ENCODE measurements at regions not wholly inside any gene's neighbourhood (a gene's known extent, or its start where the extent isn't known, plus 50 kb on each side); places are given as distances from the start of the nearest gene placed in this dataset.

DNA sequence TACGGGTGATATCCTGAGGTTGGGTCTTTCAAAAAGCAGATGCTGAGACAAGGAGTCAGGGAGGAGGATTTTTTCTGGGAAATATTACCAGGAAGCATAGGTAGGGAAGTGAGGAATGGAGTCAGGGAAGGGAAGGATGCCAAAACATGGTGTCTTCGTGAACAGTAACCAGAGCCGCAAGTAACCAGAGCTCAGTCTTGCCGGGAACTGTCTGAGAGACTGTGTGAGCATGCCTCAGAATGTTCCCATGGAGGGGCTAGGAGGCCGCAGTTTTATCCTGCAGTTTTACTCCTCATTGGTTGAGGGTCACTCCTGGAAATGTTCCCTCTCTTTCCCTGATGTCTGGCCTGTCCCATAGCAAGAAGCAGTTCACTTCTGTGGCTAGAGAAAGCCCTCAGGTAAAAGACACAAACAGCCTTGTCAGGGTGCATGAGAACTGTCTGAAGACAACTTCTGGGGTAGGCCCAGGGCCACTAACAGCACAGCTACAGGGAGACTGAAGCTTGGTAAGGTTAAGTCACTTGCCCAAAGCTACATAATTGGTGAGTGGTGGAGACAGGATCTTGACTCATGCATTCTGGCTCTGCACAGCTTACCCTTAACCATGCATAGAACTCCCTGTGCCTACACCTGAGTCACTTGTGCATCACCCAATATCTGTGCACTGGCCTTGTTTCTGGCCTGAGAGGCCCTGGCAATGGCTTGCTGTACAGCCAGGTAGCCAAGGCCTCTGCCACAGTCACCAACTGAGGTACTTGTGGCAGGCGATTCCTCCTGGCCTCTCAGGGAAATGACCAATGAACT lies 76.3 kb upstream of the FRMD4B start:
- ATAC-seq (peak in 1 of 2 donors; percentile 26), DNase-seq (no peak)
- intact Hi-C loops (cut with DNase I): no loop called here

GRCh38 chr3:69460034-69460433 lies 74.1 kb upstream of the FRMD4B start:
- intact Hi-C loops (cut with DNase I): no loop called here
- no peak for ATAC-seq
- no peak for DNase-seq

DNA sequence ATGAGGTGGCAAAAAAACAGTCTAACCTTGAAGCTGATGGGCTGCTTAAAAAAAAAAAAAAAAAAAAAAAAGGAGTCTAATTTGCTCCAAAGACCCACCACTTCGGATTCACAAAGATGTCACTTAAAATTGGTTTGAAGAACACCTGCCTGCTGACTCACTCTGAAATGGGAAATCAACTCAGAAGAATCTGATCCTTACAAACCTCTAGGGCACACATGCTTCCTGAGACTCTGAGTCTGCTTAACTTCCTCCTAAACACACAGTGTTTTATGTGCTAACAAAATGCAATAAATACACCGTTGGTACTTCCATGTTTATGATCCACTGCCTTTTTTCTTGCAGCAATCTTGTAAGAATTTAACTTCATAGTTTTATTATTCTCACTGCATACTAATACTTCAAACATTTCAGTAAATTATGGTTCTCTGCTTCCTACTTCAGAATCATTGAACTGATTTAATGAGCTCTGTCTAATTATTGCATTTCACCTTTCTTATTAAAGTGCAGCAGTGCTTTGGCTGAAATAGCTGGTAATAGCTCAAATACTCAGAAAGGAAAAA lies 73.0 kb upstream of the FRMD4B start:
- intact Hi-C loops (cut with DNase I): no loop called here
- DNase-seq: no peak
- no peak for ATAC-seq

DNA sequence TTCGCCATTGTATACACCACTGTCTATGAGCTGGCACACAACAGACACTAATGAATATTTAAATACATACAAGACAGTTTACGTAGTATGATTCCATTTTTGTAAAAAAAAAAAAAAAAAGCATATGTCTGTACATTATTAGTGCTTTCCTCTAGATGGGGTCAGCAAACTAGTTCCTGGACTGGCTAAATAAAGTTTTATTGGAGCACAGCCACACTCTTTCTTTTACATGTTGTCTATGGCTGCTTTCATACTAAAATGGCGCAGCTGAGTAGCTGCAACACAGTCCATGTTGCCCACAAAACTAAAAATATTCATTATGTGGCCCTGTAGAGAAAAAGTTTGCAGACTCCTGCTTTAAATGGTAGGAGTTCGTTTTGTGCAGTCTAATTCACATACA lies 70.7 kb upstream of the FRMD4B start:
- intact Hi-C loops (cut with DNase I): no loop called here

DNA sequence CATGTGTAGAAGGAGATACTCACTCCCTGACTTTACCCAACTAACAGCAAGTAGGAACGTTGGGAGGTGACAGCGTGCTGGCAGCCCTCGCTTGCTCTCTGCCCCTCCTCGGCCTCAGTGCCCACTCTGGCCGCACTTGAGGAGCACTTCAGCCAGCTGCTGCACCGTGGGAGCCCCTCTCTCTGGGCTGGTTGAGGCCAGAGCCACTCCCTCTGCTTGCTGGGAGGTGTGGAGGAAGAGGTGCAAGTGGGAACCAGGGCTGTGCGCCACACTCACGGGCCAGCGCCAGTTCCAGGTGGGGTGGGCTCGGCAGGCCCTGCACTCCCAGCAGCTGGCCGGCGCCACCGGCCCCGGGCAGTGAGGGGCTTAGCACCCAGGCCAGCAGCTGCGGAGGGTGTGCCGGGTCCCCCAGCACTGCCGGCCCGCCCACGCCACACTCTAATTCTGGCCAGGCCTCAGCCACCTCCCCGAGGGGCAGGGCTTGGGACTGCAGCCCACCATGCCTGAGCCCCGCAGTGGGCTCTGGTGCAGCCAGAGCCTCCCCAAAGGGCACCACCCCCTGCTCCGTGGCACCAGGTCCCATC lies 68.4 kb upstream of the FRMD4B start:
- DNase-seq (no peak), ATAC-seq (peak in 1 of 2 donors; percentile 18)

More for the DNA sequence above, 70.7 kb upstream of the FRMD4B start:
- DNase-seq (no peak), ATAC-seq (no peak)

DNA sequence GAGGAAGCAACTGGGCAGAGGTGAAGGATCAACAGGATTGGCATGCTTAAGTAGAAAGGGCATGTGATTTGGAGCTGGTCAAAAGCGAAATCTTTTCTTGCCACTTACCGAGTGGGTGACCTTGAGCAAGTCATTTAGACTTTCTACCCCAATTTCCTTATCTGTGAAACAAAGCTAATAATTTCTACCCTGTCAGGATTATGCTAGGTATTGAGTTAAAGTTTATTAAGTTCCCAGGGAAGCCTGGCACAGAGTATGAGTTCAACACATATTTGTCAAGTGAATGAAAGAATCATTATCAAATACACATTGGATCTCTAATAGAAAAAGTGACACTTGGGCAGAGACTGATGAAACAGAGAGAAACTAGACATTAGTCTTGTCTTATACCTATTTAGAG lies 66.4 kb upstream of the FRMD4B start:
- DNase-seq: no peak
- no peak for ATAC-seq
- intact Hi-C loops (cut with DNase I): loop anchor here in 1 of 2 donors (5.0 kb wide), 1 partner anchor 40 kb away; no protein-coding TSS in a partner anchor

More for the DNA sequence above, 68.4 kb upstream of the FRMD4B start:
- intact Hi-C loops (cut with DNase I): loop anchor here in 1 of 2 donors (5.0 kb wide), 1 partner anchor 38 kb away; no protein-coding TSS in a partner anchor

GRCh38 chr3:69451594-69451993 lies 65.7 kb upstream of the FRMD4B start:
- ATAC-seq: peak; percentile 19 to 39
- DNase-seq: no peak
- intact Hi-C loops (cut with DNase I): loop anchor here in 1 of 2 donors (5.0 kb wide), 1 partner anchor 41 kb away; no protein-coding TSS in a partner anchor

DNA sequence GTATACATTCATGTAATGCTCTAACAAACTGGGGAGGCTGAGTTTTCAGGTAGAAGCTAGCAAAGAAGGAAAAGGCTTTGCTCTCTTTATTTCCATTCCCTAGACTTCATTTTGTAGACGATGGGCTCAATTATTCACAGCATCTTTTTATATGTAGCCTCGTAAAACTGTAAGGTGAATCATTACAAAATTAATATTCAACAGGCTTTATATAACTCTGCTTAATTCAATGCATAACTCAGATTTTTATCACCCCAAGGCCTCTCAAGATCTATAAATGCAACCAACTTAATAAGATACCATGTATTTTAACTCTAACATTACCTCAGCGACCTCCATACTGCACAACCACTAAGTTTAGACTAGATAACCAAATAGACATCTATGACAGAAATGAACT lies 63.0 kb upstream of the FRMD4B start:
- DNase-seq: no peak
- intact Hi-C loops (cut with DNase I): no loop called here
- ATAC-seq: no peak

DNA sequence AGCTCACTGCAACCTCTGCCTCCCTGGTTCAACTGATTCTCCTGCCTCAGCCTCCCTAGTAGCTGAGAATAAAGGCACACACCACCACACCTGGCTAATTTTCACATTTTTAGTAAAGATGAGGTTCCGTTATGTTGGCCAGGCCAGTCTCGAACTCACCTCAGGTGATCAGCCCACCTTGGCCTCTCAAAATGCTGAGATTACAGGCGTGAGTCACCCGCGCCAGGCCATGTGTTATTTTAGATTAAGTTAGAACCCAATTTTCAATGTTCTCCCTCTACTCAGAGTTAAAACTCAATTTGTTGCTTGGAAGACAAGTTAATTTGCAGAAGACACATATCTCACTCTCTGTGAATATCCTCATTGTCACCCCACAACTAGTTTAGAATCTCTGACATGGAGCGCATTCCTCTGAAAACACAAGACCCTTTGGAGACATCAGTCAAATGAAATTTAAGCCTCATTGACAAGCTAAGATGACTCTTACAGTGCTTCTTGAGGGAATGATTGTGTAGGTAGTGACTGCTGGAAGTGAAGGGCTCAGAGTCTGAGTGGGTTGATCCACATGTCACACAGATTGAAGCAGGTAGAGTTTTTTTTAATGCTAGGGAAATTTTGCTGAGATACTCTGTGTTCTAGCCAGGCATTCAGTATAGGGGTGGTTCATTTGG lies 60.6 kb upstream of the FRMD4B start:
- DNase-seq (no peak), ATAC-seq (no peak)
- intact Hi-C loops (cut with DNase I): no loop called here

GRCh38 chr3:69445498-69445897 lies 59.6 kb upstream of the FRMD4B start:
- ATAC-seq: peak; percentile 20 to 35
- intact Hi-C loops (cut with DNase I): no loop called here
- DNase-seq: no peak

GRCh38 chr3:69445024-69445423 lies 59.1 kb upstream of the FRMD4B start:
- intact Hi-C loops (cut with DNase I): no loop called here
- ATAC-seq: peak; percentile 57 to 80
- peak; percentile 40 for DNase-seq

GRCh38 chr3:69443457-69443920 lies 57.6 kb upstream of the FRMD4B start:
- DNase-seq (no peak), ATAC-seq (no peak)
- intact Hi-C loops (cut with DNase I): loop anchor here in 1 of 2 donors (5.0 kb wide), 2 partner anchors 94 to 224 kb away; no protein-coding TSS in a partner anchor

DNA sequence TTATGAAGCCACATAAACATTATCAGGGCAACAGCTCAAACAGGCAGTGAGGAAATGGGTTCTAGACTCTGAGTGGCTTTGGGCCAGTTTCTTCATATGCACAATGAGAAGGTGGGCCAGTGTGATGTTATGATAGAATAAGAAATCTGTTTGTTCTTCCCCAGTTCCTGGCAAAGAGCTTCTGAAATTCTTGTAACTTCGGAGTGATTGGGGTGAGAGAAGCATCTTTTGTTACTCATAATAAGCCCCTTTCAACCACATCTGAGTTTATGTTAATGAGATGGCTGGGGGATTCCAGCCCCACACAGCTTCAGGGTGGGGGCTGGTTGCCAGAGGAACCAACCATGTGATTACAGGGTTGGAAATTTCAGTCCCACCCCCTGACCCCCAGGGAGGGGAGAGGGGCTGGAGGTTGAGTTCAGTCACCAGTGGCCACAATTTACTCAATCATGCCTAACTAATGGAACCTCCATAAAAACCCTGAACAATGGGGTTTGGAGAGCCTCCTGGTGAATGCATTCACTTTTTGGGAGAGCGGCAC lies 57.0 kb upstream of the FRMD4B start:
- DNase-seq: no peak
- no peak for ATAC-seq
- intact Hi-C loops (cut with DNase I): loop anchor here in 1 of 2 donors (5.0 kb wide), 2 partner anchors 94 to 224 kb away; no protein-coding TSS in a partner anchor

- no peak for ATAC-seq
- DNase-seq: no peak
- intact Hi-C loops (cut with DNase I): loop anchor here in 1 of 2 donors (5.0 kb wide), 2 partner anchors 96 to 226 kb away; no protein-coding TSS in a partner anchor
Measured at GRCh38 chr3:69441732-69442131, 55.8 kb upstream of the FRMD4B start.

DNA sequence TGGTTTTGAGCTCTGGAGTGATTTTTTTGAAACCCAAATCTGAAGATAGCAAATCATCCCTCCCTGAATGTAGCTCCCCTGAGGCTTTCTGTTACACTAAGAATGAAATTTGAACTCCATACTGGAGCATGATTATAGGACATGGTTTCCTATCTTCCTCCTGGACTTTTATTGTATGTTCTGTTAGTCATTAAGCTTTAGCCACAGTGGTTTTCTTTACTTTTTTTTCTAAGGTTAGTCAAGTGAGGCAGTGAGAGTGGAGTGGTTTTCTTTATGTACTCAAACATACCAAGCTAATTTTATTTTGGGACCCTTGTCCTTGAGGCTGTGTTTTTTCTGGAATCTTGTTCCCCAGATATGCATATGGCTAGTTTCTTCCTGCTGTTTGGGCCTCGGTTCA lies 55.2 kb upstream of the FRMD4B start:
- DNase-seq (no peak), ATAC-seq (no peak)
- intact Hi-C loops (cut with DNase I): loop anchor here in 1 of 2 donors (5.0 kb wide), 2 partner anchors 96 to 226 kb away; no protein-coding TSS in a partner anchor

DNA sequence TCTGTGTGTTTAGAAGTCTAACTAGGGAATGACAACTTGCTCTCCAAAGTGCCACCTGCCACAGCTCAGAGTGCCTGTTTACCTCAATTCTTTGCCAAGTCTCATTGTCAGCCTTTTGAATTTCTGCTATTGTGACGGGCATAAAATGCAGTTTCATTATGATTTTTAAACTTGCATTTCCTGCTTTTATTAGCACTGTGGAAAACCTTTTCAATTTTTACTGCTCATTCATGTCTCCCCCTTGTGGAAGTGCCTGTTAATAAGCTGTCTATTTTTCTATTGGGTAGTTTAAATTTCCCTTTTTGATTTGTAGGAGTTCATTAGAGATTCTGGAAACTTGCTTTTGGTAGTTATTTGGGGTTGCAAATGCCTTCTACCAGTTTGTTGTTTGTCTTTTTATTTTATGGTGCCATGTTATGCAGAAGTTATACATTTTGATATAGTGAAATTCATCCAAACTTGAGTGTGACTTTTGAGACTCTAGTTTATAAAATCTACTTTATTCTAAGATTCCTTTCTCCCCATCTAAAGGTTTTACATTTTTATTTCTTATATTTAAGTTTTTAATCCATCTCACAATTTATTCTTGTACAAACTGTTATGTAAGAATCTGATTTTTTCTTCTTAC lies 53.9 kb upstream of the FRMD4B start:
- DNase-seq (no peak), ATAC-seq (peak; percentile 30 to 55)
- intact Hi-C loops (cut with DNase I): loop anchor here in 1 of 2 donors (5.0 kb wide), 2 partner anchors 98 to 228 kb away; no protein-coding TSS in a partner anchor

DNA sequence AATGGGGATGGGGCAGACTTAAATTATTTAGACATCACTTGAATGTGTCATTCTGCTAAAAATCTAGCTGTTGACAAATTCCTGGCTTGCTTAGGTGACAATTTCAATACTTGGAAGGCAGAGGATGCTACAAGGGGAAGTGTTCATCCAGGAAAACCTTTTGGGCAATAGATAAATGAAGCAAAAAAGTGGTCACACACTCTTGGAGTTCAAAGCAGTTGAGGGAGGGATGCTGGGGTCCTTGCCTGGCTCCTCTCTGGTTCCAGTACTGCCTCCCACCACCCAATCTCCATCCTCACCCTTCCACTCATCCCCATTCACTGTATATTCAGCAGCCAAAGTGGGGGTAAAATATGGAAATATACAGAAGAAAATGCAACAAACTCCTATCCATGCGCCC lies 52.6 kb upstream of the FRMD4B start:
- intact Hi-C loops (cut with DNase I): no loop called here
- DNase-seq (no peak), ATAC-seq (no peak)

Data from left cardiac atrium (tissue), 4 donors.